ENCODE measurements at regions not wholly inside any gene's neighbourhood (a gene's known extent, or its start where the extent isn't known, plus 50 kb on each side); places are given as distances from the start of the nearest gene placed in this dataset.

DNA sequence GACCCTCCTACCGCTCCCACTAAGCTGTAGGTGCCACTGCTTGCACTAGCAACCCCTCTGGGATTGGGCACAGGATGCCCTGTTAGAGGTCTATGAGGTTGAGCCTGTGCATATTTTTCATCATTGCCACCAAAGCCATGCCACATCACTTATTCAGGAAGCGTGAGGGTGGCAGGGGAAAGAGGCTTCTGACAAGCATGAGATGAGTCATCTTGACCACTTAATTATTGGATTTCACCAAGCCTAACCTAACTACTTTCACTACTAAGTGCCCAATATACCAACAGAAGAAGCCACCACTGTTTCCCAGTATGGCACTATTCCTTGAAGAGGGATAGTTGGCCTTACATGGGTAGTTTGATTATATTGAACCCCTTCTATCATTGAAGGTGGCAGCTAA is 181.3 kb upstream of the EPHA4 start:
- Histone ChIP-seq H4K20me1 (ENCODE audit: insufficient read depth, low read length) (no peaks in the 10 kb centered on the region), H3K79me2 (ENCODE audit: low read length) (no peaks in the 10 kb centered on the region), H3K9ac (ENCODE audit: low read length) (no peak overlapping the region), H3K9me3 (ENCODE audit: insufficient read depth, low read length) (no peaks in the 10 kb centered on the region), H3K36me3 (replicated peaks; ENCODE audit: low read depth, low read length) (no peaks in the 10 kb centered on the region), H2AFZ (ENCODE audit: low read depth, low read length) (no peak overlapping the region), H3K27me3 (ENCODE audit: low read depth, low read length) (no peaks in the 10 kb centered on the region), H3K4me2 (ENCODE audit: low read length) (no peak overlapping the region), H3K27ac (ENCODE audit: low read length) (no peak overlapping the region), H3K4me1 (ENCODE audit: low read length) (no peaks in the 10 kb centered on the region), H3K4me3 (ENCODE audit: low read length) (no peak overlapping the region)
- TF ChIP-seq CTCF (IDR thresholded peaks at IDR 0.05; ENCODE audit: low read depth, low read length) = no peak
- TF ChIP-seq EZH2phosphoT487 (IDR thresholded peaks at IDR 0.05; ENCODE audit: low read depth) = no peak

DNA sequence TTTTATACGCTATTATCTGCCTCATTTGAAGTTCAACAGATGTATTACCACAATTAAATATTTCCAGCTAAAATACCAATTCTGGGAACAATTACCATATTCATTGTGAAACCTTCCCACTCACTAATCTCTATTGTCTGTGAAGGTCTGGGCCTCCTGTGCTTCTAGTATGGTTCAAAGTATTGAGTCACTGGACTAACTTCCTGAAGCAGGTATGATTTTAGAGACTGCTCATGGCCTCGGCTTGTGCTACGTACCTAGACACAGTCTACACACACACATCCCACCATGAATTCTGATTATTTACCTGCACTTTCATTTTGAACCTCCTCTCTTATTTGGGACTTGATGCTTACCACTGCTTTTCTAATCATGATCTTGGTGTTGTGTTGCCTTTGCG is 180.7 kb upstream of the EPHA4 start:
- H3K36me3 ChIP-seq (replicated peaks; ENCODE audit: low read depth, low read length) = no peaks in the 10 kb centered on the region
- H3K4me1 ChIP-seq (ENCODE audit: low read length) = no peaks in the 10 kb centered on the region
- no peaks in the 10 kb centered on the region for H3K27me3 ChIP-seq (ENCODE audit: low read depth, low read length)
- H3K79me2 ChIP-seq (ENCODE audit: low read length) = no peaks in the 10 kb centered on the region
- no peak overlapping the region for H2AFZ ChIP-seq (ENCODE audit: low read depth, low read length)
- no peak overlapping the region for H3K9ac ChIP-seq (ENCODE audit: low read length)
- no peak overlapping the region for H3K4me2 ChIP-seq (ENCODE audit: low read length)
- no peaks in the 10 kb centered on the region for H3K9me3 ChIP-seq (ENCODE audit: insufficient read depth, low read length)
- H3K4me3 ChIP-seq (ENCODE audit: low read length) = no peak overlapping the region
- no peaks in the 10 kb centered on the region for H4K20me1 ChIP-seq (ENCODE audit: insufficient read depth, low read length)
- H3K27ac ChIP-seq (ENCODE audit: low read length) = no peak overlapping the region
- TF ChIP-seq EZH2phosphoT487 (IDR thresholded peaks at IDR 0.05; ENCODE audit: low read depth) = no peak
- no peak for TF ChIP-seq CTCF (IDR thresholded peaks at IDR 0.05; ENCODE audit: low read depth, low read length)

- no peak overlapping the region for H3K9ac ChIP-seq (ENCODE audit: low read length)
- H3K9me3 ChIP-seq (ENCODE audit: insufficient read depth, low read length) = no peaks in the 10 kb centered on the region
- TF ChIP-seq CTCF (IDR thresholded peaks at IDR 0.05; ENCODE audit: low read depth, low read length) = no peak
- TF ChIP-seq EZH2phosphoT487 (IDR thresholded peaks at IDR 0.05; ENCODE audit: low read depth) = no peak
- H2AFZ ChIP-seq (ENCODE audit: low read depth, low read length) = no peak overlapping the region
- H3K4me3 ChIP-seq (ENCODE audit: low read length) = no peak overlapping the region
- no peaks in the 10 kb centered on the region for H3K4me1 ChIP-seq (ENCODE audit: low read length)
- H4K20me1 ChIP-seq (ENCODE audit: insufficient read depth, low read length) = no peaks in the 10 kb centered on the region
- no peak overlapping the region for H3K4me2 ChIP-seq (ENCODE audit: low read length)
- H3K36me3 ChIP-seq (replicated peaks; ENCODE audit: low read depth, low read length) = no peaks in the 10 kb centered on the region
- H3K27ac ChIP-seq (ENCODE audit: low read length) = no peak overlapping the region
- H3K27me3 ChIP-seq (ENCODE audit: low read depth, low read length) = no peaks in the 10 kb centered on the region
- H3K79me2 ChIP-seq (ENCODE audit: low read length) = no peaks in the 10 kb centered on the region
Observed at GRCh38 chr2:221750316-221750715, 178.2 kb upstream of the EPHA4 start.

DNA sequence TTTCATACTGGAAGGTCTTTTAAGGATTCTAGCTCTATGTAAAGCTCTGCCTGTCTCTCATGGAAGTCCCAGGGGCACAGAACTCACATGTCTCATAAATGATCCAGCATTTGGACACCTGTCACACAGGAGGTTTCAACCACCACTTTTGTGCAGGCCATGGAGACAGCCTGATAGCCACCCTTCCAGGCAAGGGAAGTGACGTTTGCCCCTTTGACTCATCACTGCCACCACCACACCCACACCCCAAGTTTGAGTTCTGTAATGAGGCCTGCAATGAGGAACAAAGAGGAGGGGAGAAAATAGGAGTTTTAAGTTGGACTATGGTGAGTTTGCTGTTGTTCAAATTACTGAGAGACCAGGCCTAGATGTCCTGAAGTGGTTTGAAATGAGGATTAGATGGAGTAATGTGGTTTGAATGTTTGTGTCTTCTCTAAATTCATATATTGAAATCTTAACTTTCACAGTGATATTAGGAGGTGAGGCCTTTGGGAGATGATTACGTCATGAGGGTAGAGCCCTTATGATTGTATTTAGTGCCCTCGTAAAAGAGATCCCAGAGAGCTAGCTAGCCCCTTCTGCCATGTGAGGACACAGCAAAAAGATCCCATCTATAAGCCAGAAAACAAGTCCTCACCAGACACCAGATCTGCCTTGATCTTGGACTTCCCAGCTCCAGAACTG is 175.3 kb upstream of the EPHA4 start:
- Histone ChIP-seq H2AFZ (ENCODE audit: low read depth, low read length) (peak overlapping the region; percentile 39; the same call in 1 of the 2 replicates), H3K27ac (ENCODE audit: low read length) (no peak overlapping the region)

More for the DNA sequence above, 175.3 kb upstream of the EPHA4 start:
- H3K4me1 ChIP-seq (ENCODE audit: low read length) = no peaks in the 10 kb centered on the region
- no peak overlapping the region for H3K9ac ChIP-seq (ENCODE audit: low read length)
- H3K79me2 ChIP-seq (ENCODE audit: low read length) = no peaks in the 10 kb centered on the region
- H4K20me1 ChIP-seq (ENCODE audit: insufficient read depth, low read length) = no peaks in the 10 kb centered on the region
- H3K9me3 ChIP-seq (ENCODE audit: insufficient read depth, low read length) = no peaks in the 10 kb centered on the region
- TF ChIP-seq EZH2phosphoT487 (IDR thresholded peaks at IDR 0.05; ENCODE audit: low read depth) = no peak
- no peak for TF ChIP-seq CTCF (IDR thresholded peaks at IDR 0.05; ENCODE audit: low read depth, low read length)
- no peaks in the 10 kb centered on the region for H3K27me3 ChIP-seq (ENCODE audit: low read depth, low read length)
- H3K4me3 ChIP-seq (ENCODE audit: low read length) = no peak overlapping the region
- no peak overlapping the region for H3K4me2 ChIP-seq (ENCODE audit: low read length)
- no peaks in the 10 kb centered on the region for H3K36me3 ChIP-seq (replicated peaks; ENCODE audit: low read depth, low read length)
